Mesenchymal stem cell (in vitro differentiated cells and primary cell): ENCODE measurements at regions not wholly inside any gene's neighbourhood (a gene's known extent, or its start where the extent isn't known, plus 50 kb on each side); places are given as distances from the start of the nearest gene placed in this dataset.
A peak's percentile ranks its signal among the peaks of the same experiment; 100 is the strongest.
"Not testable (repeated sequence)": the region's sequence is repeated elsewhere in the genome, so short reads cannot be mapped to it uniquely, and the experiment has no call there.

ENCODE experiments used
- DNase-seq: peaks from one replicate; pipeline ENCODE4 v3.0.0-alpha.2; 2013
- H2AFZ ChIP-seq: one replicate; pipeline ENCODE4 v1.6.1; 2013; ENCODE audit warnings: low read depth, mild to moderate bottlenecking, control low read depth, inconsistent platforms, low read length, moderate library complexity
- H2AK5ac ChIP-seq: 2 replicates; pipeline ENCODE4 v1.6.1; 2013; ENCODE audit warnings: low read length, moderate library complexity, mild to moderate bottlenecking, inconsistent platforms; ENCODE audit not compliant: severe bottlenecking
- H2BK120ac ChIP-seq: one replicate; pipeline ENCODE4 v1.6.1; 2013; ENCODE audit warnings: low read depth, mild to moderate bottlenecking, inconsistent platforms, low read length, moderate library complexity
- H2BK12ac ChIP-seq, 2 experiments: one replicate each; pipeline ENCODE4 v1.6.1; 2013; ENCODE audit warnings: inconsistent platforms in 2 of 2, low read length in 2 of 2, mild to moderate bottlenecking in 2 of 2, moderate library complexity in 2 of 2, control low read depth in 1 of 2
- H2BK15ac ChIP-seq: one replicate; pipeline ENCODE4 v1.6.1; 2013; ENCODE audit warnings: mild to moderate bottlenecking, low read depth, inconsistent platforms; ENCODE audit not compliant: poor library complexity, severe bottlenecking
- H2BK5ac ChIP-seq: 2 replicates; pipeline ENCODE4 v1.6.1; 2013; ENCODE audit warnings: low read depth, mild to moderate bottlenecking, low read length, control low read depth, inconsistent platforms; ENCODE audit not compliant: poor library complexity, severe bottlenecking
- H3K14ac ChIP-seq, 2 experiments: one replicate each; pipeline ENCODE4 v1.6.1; 2013; ENCODE audit warnings: inconsistent platforms in 2 of 2, low read length in 2 of 2, control low read depth in 1 of 2, mild to moderate bottlenecking in 1 of 2, moderate library complexity in 1 of 2
- H3K18ac ChIP-seq, 2 experiments: one replicate each; pipeline ENCODE4 v1.6.1; 2013; ENCODE audit warnings: inconsistent platforms in 2 of 2, low read length in 2 of 2, control low read depth in 1 of 2, low read depth in 1 of 2, mild to moderate bottlenecking in 1 of 2
- H3K23ac ChIP-seq, 2 experiments: one replicate each; pipeline ENCODE4 v1.6.1; 2013; ENCODE audit warnings: inconsistent platforms in 2 of 2, low read length in 2 of 2, mild to moderate bottlenecking in 2 of 2, moderate library complexity in 2 of 2, control low read depth in 1 of 2
- H3K27ac ChIP-seq: 2 replicates; pipeline ENCODE4 v1.5.1; 2013; ENCODE audit warnings: mild to moderate bottlenecking, moderate library complexity, low read length, control low read depth, inconsistent platforms; ENCODE audit not compliant: poor library complexity, severe bottlenecking
- H3K27me3 ChIP-seq, 2 experiments: 2 replicates each; pipeline versions ENCODE4 v1.6.1 to v1.7.0; 2013; ENCODE audit warnings: low read length in 2 of 2, mild to moderate bottlenecking in 2 of 2, moderate library complexity in 2 of 2, control low read depth in 1 of 2, inconsistent platforms in 1 of 2; ENCODE audit not compliant: control insufficient read depth in 1 of 2, insufficient read depth in 1 of 2
- H3K36me3 ChIP-seq, 2 experiments: 2 replicates each; pipeline versions ENCODE4 v1.6.1 to v1.7.0; 2013; ENCODE audit warnings: low read length in 2 of 2, control low read depth in 1 of 2, inconsistent platforms in 1 of 2, low read depth in 1 of 2, mild to moderate bottlenecking in 1 of 2; ENCODE audit not compliant: insufficient read depth in 2 of 2, control insufficient read depth in 1 of 2
- H3K4ac ChIP-seq, 2 experiments: one replicate each; pipeline ENCODE4 v1.6.1; 2013; ENCODE audit warnings: inconsistent platforms in 2 of 2, low read length in 2 of 2, mild to moderate bottlenecking in 2 of 2, moderate library complexity in 2 of 2, control low read depth in 1 of 2, low read depth in 1 of 2
- H3K4me1 ChIP-seq: 2 replicates; pipeline ENCODE4 v1.6.1; 2013; ENCODE audit warnings: low read depth, low read length, control low read depth; ENCODE audit not compliant: control insufficient read depth, insufficient read depth
- H3K4me2 ChIP-seq: 2 replicates; pipeline ENCODE4 v1.6.1; 2013; ENCODE audit warnings: low read length, mild to moderate bottlenecking, inconsistent platforms; ENCODE audit not compliant: poor library complexity, severe bottlenecking
- H3K4me3 ChIP-seq, 2 experiments: 2 replicates each; pipeline versions ENCODE4 v1.5.1 to v1.7.0; 2013; ENCODE audit warnings: low read length in 2 of 2, mild to moderate bottlenecking in 2 of 2, control low read depth in 1 of 2, low read depth in 1 of 2; ENCODE audit not compliant: insufficient read depth in 1 of 2
- H3K79me1 ChIP-seq: replicated peaks from 2 replicates; pipeline ENCODE4 v1.6.1; 2013; ENCODE audit warnings: mild to moderate bottlenecking, control low read depth, low read length, inconsistent platforms; ENCODE audit not compliant: poor library complexity, severe bottlenecking
- H3K9ac ChIP-seq: 2 replicates; pipeline ENCODE4 v1.7.0; 2013; ENCODE audit warnings: mild to moderate bottlenecking, low read length, moderate library complexity
- H3K9me3 ChIP-seq: 2 replicates; pipeline ENCODE4 v1.7.0; 2013; ENCODE audit warnings: mild to moderate bottlenecking, low read length; ENCODE audit not compliant: control insufficient read depth
- H4K8ac ChIP-seq: one replicate; pipeline ENCODE4 v1.6.1; 2013; ENCODE audit warnings: inconsistent platforms, mild to moderate bottlenecking, low read length, moderate library complexity
- H4K91ac ChIP-seq: one replicate; pipeline ENCODE4 v1.6.1; 2013; ENCODE audit warnings: mild to moderate bottlenecking, low read length, inconsistent platforms
- WGBS: methylation state at CpG from one replicate; pipeline ENCODE4 v1.1.7; 2013; ENCODE audit warnings: mixed read lengths; 5-methylcytosine and 5-hydroxymethylcytosine counted together

- no peaks in the 10 kb centered on the region for H3K27me3 ChIP-seq
- WGBS: 92% methylated on average over 25 of the region's 25 CpGs
Observed at GRCh38 chr12:37547611-37548010, 769.0 kb upstream of the ALG10B start.

GRCh38 chr12:37548266-37548805 lies 768.2 kb upstream of the ALG10B start:
- H3K4me1 ChIP-seq: no peaks in the 10 kb centered on the region
- H3K4ac ChIP-seq: no peak overlapping the region
- no peak overlapping the region for H2BK120ac ChIP-seq
- no peak overlapping the region for H4K8ac ChIP-seq
- H2BK15ac ChIP-seq: no peak overlapping the region
- no peaks in the 10 kb centered on the region for H3K79me1 ChIP-seq
- no peak overlapping the region for H2AFZ ChIP-seq
- no peaks in the 10 kb centered on the region for H3K36me3 ChIP-seq
- no peak overlapping the region for H3K4me2 ChIP-seq
- no peaks in the 10 kb centered on the region for H3K9me3 ChIP-seq
- H3K9ac ChIP-seq: no peak overlapping the region
- WGBS: 88% methylated on average over 16 of the region's 25 CpGs
- no peak overlapping the region for H3K18ac ChIP-seq
- H3K14ac ChIP-seq: no peak overlapping the region
- H3K27me3 ChIP-seq: no peaks in the 10 kb centered on the region
- no peak overlapping the region for H2BK12ac ChIP-seq
- no peak overlapping the region for H3K4me3 ChIP-seq
- H2AK5ac ChIP-seq: no peak overlapping the region
- H3K23ac ChIP-seq: no peak overlapping the region
- no peak overlapping the region for H2BK5ac ChIP-seq
- DNase-seq: no peak
- H4K91ac ChIP-seq: no peak overlapping the region
- H3K27ac ChIP-seq: no peak overlapping the region

More at GRCh38 chr12:37547611-37548010, 769.0 kb upstream of the ALG10B start:
- no peak overlapping the region for H2AFZ ChIP-seq
- no peak overlapping the region for H3K14ac ChIP-seq
- H3K9me3 ChIP-seq: peaks cover 3% of the 10 kb centered on the region
- H3K4me2 ChIP-seq: no peak overlapping the region
- H2AK5ac ChIP-seq: no peak overlapping the region
- H4K8ac ChIP-seq: no peak overlapping the region
- H3K9ac ChIP-seq: no peak overlapping the region
- no peak overlapping the region for H2BK15ac ChIP-seq
- no peak overlapping the region for H2BK120ac ChIP-seq
- no peak overlapping the region for H4K91ac ChIP-seq
- no peak overlapping the region for H3K23ac ChIP-seq
- H3K36me3 ChIP-seq: no peaks in the 10 kb centered on the region
- H3K27ac ChIP-seq: no peak overlapping the region
- H2BK12ac ChIP-seq: no peak overlapping the region
- H3K4ac ChIP-seq: no peak overlapping the region
- no peak overlapping the region for H3K4me3 ChIP-seq
- no peaks in the 10 kb centered on the region for H3K79me1 ChIP-seq
- H2BK5ac ChIP-seq: no peak overlapping the region
- no peak for DNase-seq
- no peaks in the 10 kb centered on the region for H3K4me1 ChIP-seq
- no peak overlapping the region for H3K18ac ChIP-seq

GRCh38 chr12:37556957-37557356 lies 759.6 kb upstream of the ALG10B start:
- not testable (repeated sequence) for H3K4ac ChIP-seq, H3K36me3 ChIP-seq, H3K4me3 ChIP-seq, H3K27me3 ChIP-seq, H3K4me2 ChIP-seq, H4K8ac ChIP-seq, H3K27ac ChIP-seq, H2BK5ac ChIP-seq, H2BK15ac ChIP-seq, H3K9ac ChIP-seq, H2BK120ac ChIP-seq, H2BK12ac ChIP-seq, H3K79me1 ChIP-seq, DNase-seq, H4K91ac ChIP-seq, H3K14ac ChIP-seq, H2AK5ac ChIP-seq, H3K23ac ChIP-seq, H3K4me1 ChIP-seq, H3K18ac ChIP-seq, H3K9me3 ChIP-seq
- no CpG with 5 or more reads among the region's 4 CpGs for WGBS
- peak overlapping the region; percentile 42 for H2AFZ ChIP-seq

- H3K27ac ChIP-seq: no peak overlapping the region
- H3K4ac ChIP-seq: no peak overlapping the region
- DNase-seq: no peak
- no peak overlapping the region for H2BK15ac ChIP-seq
- H3K4me3 ChIP-seq: no peak overlapping the region
- H3K4me2 ChIP-seq: no peak overlapping the region
- H3K79me1 ChIP-seq: no peaks in the 10 kb centered on the region
- no peaks in the 10 kb centered on the region for H3K36me3 ChIP-seq
- H2BK5ac ChIP-seq: no peak overlapping the region
- no peak overlapping the region for H2BK120ac ChIP-seq
- H4K8ac ChIP-seq: no peak overlapping the region
- H3K9me3 ChIP-seq: peaks cover 3% of the 10 kb centered on the region
- no peak overlapping the region for H3K23ac ChIP-seq
- no peaks in the 10 kb centered on the region for H3K27me3 ChIP-seq
- no peak overlapping the region for H3K18ac ChIP-seq
- no peak overlapping the region for H3K14ac ChIP-seq
- no peak overlapping the region for H4K91ac ChIP-seq
- H2BK12ac ChIP-seq: no peak overlapping the region
- no peak overlapping the region for H3K9ac ChIP-seq
- 80% methylated on average over 1 of the region's 2 CpGs for WGBS
- H2AK5ac ChIP-seq: no peak overlapping the region
- no peak overlapping the region for H2AFZ ChIP-seq
- no peaks in the 10 kb centered on the region for H3K4me1 ChIP-seq
Observed at GRCh38 chr12:37565112-37565511, 751.5 kb upstream of the ALG10B start.
